Posterior vena cava (tissue), 2 donors: ENCODE measurements at regions not wholly inside any gene's neighbourhood (a gene's known extent, or its start where the extent isn't known, plus 50 kb on each side); places are given as distances from the start of the nearest gene placed in this dataset.
"Not testable (repeated sequence)": the region's sequence is repeated elsewhere in the genome, so short reads cannot be mapped to it uniquely, and the experiment has no call there.

Source experiments
- DNase-seq: peaks from one replicate; pipeline ENCODE4 v3.0.0-alpha.2; 2020; ENCODE audit warnings: low spot score
- intact Hi-C, 2 donors: fragments of 100-400 bp; cut with DNase I; formaldehyde crosslinking; loops; one replicate each; pipeline versions ENCODE4 v1.14.1 to v1.14.2; 2022 to 2023
- donor health status: DM: yes; HTN: yes; CAD: no.
- donor health status: DM: yes; HTN: yes; CAD: no.

GRCh38 chr15:62636823-62637573 is 405.5 kb upstream of the TPM1 start:
- no peak for DNase-seq
- intact Hi-C loops = no loop called here

GRCh38 chr15:62637574-62637897 is 405.0 kb upstream of the TPM1 start:
- intact Hi-C loops = no loop called here
- DNase-seq = no peak

GRCh38 chr15:62637950-62638619 is 404.5 kb upstream of the TPM1 start:
- intact Hi-C loops = no loop called here
- DNase-seq = no peak

- intact Hi-C loops = no loop called here
- no peak for DNase-seq
These were observed 403.1 kb upstream of the TPM1 start for GRCh38 chr15:62639432-62639831.

GRCh38 chr15:62639906-62640605 is 402.5 kb upstream of the TPM1 start:
- DNase-seq = no peak
- intact Hi-C loops = no loop called here

- DNase-seq = no peak
- intact Hi-C loops = no loop called here
These were observed 400.7 kb upstream of the TPM1 start for GRCh38 chr15:62641825-62642224.

DNA sequence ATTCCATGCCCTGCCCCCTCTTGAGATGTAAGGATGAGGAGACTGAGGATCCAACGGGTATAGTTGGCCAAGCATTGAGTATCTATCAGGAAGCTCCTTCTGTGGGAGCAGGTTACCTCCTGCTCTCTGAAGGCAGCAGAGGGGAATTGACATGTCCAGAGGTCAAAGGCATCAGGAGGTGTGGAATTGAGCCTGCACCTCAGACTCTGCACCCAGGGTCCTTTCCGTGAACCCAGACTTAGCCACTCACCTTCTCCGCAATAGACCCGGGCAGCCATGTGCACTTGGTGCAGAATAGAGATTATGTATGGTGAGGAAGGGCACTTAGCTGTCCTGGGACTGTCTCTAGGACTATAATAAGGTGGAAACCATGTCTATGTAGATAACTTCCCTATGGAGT is 399.0 kb upstream of the TPM1 start:
- no peak for DNase-seq
- intact Hi-C loops = no loop called here

DNA sequence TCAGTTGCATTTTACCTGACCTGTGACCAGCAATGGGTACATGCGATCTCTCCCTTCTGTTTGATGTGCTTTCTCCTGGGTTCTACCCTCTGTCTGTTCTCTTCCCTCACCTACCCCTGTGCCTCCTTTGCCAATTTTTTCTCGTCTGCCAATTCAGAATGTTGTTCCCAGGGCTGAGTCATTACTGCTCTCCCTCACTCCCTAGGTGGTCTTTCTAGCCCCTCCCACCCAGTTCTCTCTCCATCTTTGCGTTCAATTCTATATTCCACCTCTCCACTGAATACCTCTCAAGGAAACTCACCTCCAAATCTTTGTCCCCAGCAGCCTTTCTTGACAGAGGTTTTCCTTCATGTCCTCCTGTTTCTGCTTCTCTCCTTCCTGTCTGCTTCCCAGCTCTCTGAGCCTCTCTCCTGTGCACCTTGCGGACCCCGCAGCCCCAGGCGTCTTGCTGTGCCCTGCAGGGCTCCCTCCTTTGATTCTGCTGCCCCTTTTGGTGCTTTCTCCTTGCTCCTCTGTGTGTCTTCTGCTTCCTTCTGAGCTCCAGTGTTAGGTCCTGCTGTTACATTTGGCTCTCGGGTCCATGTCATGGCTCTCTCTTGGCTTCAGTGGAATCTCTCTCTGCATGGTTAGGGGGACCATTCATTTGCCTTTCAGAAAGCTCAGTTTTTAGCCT is 398.2 kb upstream of the TPM1 start:
- no peak for DNase-seq
- intact Hi-C loops = no loop called here

DNA sequence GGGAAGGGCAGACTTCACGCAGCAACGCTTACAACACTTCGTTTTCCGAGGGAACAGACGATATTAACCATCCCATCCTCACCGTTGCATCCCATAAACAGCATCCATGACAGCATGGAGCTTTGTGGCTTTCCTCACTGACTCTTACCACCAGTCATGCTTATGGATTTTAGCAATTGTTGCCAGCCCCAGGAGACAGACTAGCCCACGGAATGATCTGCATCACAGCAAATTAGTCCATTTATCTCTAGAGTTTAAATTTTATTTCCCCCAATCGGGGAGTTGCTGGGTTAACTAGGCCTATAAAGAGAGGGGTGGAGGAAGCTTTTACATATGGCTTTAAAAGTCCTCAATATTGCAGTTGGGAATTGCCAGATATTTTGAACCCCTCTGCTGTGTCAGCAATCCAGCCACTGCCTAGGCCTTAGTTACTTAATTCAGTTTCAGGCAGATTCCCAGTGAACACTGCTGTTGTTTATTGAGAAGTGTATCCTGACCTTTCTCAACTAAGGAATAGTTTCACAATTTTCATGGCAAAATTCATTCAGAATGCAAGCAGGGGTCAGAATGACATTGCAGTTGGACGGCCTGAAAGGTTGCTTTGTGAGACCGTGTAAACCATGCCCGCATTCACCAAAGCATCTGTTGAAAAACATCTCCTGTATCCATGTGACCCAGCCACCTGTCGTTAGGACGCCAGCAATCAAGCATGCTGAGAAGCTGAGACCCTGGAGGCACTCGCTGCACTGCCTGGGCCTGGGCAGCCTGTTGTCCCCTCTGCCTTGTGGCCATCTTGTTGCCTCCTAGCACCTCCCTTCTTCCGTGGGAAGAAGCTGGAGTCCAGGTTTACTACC is 397.4 kb upstream of the TPM1 start:
- no peak for DNase-seq
- intact Hi-C loops = loop anchor here in 1 of 2 donors (5.0 kb wide), 1 partner anchor 253 kb away; the partner anchor contains the start of gene TLN2

GRCh38 chr15:62647202-62647842 is 395.2 kb upstream of the TPM1 start:
- intact Hi-C loops = loop anchor here in 1 of 2 donors (5.0 kb wide), 1 partner anchor 255 kb away; the partner anchor contains the start of gene TLN2
- DNase-seq = no peak

GRCh38 chr15:62647843-62648505 is 394.6 kb upstream of the TPM1 start:
- intact Hi-C loops = loop anchor here in 1 of 2 donors (5.0 kb wide), 1 partner anchor 256 kb away; the partner anchor contains the start of gene TLN2
- no peak for DNase-seq

GRCh38 chr15:62648954-62649353 is 393.6 kb upstream of the TPM1 start:
- no peak for DNase-seq

DNA sequence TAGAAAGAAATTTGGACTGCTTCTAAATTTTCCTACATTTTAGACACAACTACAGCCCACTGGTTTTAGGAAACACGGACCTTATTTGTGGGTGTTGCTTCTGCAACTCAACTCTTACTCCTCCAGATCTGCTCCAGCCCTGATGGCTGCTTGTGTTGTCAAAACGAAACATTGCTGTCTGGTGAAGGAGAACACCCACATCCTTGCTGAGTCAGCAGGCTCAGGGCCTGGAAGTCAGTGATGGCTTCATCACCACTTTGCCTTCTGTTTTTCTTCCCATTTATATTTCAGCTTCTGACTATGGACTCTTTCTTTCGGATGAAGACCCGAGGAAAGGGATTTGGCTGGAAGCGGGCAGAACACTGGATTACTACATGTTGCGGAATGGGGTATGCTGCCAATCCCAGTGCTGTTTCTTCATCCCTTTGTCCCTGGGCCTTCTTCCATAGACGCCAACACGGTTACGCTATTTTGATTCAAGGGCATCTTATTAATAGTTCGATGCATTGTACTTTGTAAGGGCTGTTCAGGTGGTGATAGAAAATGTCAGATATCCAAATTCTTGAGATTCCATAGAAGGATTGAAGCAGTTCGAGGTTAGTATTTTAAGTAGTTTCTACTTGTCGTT is 392.6 kb upstream of the TPM1 start:
- intact Hi-C loops = loop anchor here in 1 of 2 donors (5.0 kb wide), 1 partner anchor 258 kb away; the partner anchor contains the start of gene TLN2
- DNase-seq = no peak

More at GRCh38 chr15:62648954-62649353, 393.6 kb upstream of the TPM1 start:
- intact Hi-C loops = loop anchor here in 1 of 2 donors (5.0 kb wide), 1 partner anchor 257 kb away; the partner anchor contains the start of gene TLN2

DNA sequence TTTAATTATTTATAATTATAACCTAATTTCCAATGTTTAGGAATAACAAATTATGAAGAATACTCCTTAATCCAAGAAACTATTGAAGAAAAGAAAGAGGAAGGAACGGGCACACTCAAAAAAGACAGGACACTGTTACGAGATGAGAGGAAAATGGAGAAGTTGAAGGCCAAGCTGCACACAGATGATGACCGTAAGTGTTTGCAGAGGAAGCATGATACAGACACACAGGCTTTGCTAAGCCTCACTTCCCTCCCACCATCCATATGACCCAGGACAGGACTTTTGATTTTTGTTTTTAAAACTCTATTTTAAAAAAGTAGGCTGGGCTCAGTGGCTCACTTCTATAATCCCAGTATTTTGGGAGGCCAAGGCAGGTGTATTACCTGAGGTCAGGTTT is 389.4 kb upstream of the TPM1 start:
- intact Hi-C loops = no loop called here
- DNase-seq = no peak

GRCh38 chr15:62656071-62656470 is 386.5 kb upstream of the TPM1 start:
- no peak for DNase-seq
- intact Hi-C loops = no loop called here

- intact Hi-C loops, DNase-seq: not testable (repeated sequence)
These were observed 385.0 kb upstream of the TPM1 start for GRCh38 chr15:62657501-62657900.

DNA sequence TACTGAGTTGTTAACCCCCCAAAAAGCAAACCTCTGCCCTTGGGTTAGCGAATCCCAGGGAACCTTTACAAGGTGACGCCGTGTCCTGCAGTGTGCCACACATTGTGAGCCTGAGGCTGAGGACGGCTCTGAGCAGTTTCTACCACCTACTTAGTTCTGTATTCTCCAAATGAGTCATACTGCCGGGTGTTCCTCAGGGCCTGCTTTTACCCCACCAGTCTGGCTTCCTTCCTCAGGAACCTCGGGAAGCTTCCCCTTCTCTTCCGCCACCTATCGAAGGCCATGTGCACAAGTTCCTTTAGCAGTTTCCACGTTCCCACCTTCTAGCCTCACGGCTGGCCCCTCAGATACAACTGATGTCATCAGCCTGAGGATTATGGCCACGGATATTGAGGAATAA is 384.0 kb upstream of the TPM1 start:
- intact Hi-C loops = no loop called here
- no peak for DNase-seq
